ENCODE measurements at regions not wholly inside any gene's neighbourhood (a gene's known extent, or its start where the extent isn't known, plus 50 kb on each side); places are given as distances from the start of the nearest gene placed in this dataset.
"Not testable (repeated sequence)": the region's sequence is repeated elsewhere in the genome, so short reads cannot be mapped to it uniquely, and the experiment has no call there.

GRCh38 chr7:97234494-97234893 lies 117.0 kb downstream of the SDHAF3 start:
- H3K27ac ChIP-seq: not testable (repeated sequence)

GRCh38 chr7:97246317-97246716 lies 128.8 kb downstream of the SDHAF3 start:
- TF ChIP-seq CTCF (IDR thresholded peaks at IDR 0.05): no peak
- TF ChIP-seq ZFX (IDR thresholded peaks at IDR 0.05; ENCODE audit: borderline replicate concordance): no peak
- no peak overlapping the region for H3K27ac ChIP-seq

GRCh38 chr7:97258187-97258586 lies 140.7 kb downstream of the SDHAF3 start:
- not testable (repeated sequence) for H3K27ac ChIP-seq

GRCh38 chr7:97269741-97270140 lies 152.2 kb downstream of the SDHAF3 start:
- no peak overlapping the region for H3K27ac ChIP-seq
- no peak for TF ChIP-seq ZFX (IDR thresholded peaks at IDR 0.05; ENCODE audit: borderline replicate concordance)
- no peak for TF ChIP-seq CTCF (IDR thresholded peaks at IDR 0.05)

- TF ChIP-seq ZFX (IDR thresholded peaks at IDR 0.05; ENCODE audit: borderline replicate concordance) (no peak), CTCF (IDR thresholded peaks at IDR 0.05) (no peak)
- H3K27ac ChIP-seq: no peak overlapping the region
Measured at GRCh38 chr7:97270280-97270679, 152.8 kb downstream of the SDHAF3 start.

- TF ChIP-seq ZFX (IDR thresholded peaks at IDR 0.05; ENCODE audit: borderline replicate concordance): no peak
- TF ChIP-seq CTCF (IDR thresholded peaks at IDR 0.05): no peak
- H3K27ac ChIP-seq: no peak overlapping the region
Measured at GRCh38 chr7:97271619-97272018, 154.1 kb downstream of the SDHAF3 start.

GRCh38 chr7:97272237-97272975 lies 154.9 kb downstream of the SDHAF3 start:
- TF ChIP-seq ZFX (IDR thresholded peaks at IDR 0.05; ENCODE audit: borderline replicate concordance) (no peak), CTCF (IDR thresholded peaks at IDR 0.05) (no peak)
- no peak overlapping the region for H3K27ac ChIP-seq

GRCh38 chr7:97275475-97275874 lies 158.0 kb downstream of the SDHAF3 start:
- TF ChIP-seq ZFX (IDR thresholded peaks at IDR 0.05; ENCODE audit: borderline replicate concordance): no peak
- no peak for TF ChIP-seq CTCF (IDR thresholded peaks at IDR 0.05)
- H3K27ac ChIP-seq: no peak overlapping the region
